SK-N-SH (cell line): ENCODE measurements at regions not wholly inside any gene's neighbourhood (a gene's known extent, or its start where the extent isn't known, plus 50 kb on each side); places are given as distances from the start of the nearest gene placed in this dataset.

ENCODE experiments used
- CTCF ChIA-PET: fragments of 300-600, 350-600 bp; formaldehyde crosslinking; extraction: SDS; loops from one replicate; lab custom pipeline; 2021; lab: Yijun Ruan, JAX
- POLR2A ChIA-PET: fragments of 350-600 bp; sonication (Branson Sonifier 250); formaldehyde crosslinking; extraction: SDS; loops from one replicate; lab custom pipeline; 2020; ENCODE audit warnings: antibody characterized with exemption, inconsistent platforms; lab: Yijun Ruan, JAX
- DNase-seq: peaks from one replicate; pipeline ENCODE4 v3.0.0; 2012
- H2AFZ ChIP-seq: fragments of 200-600 bp; sonication (generic); 2 replicates; pipeline ENCODE4 v1.8.1; 2016; ENCODE audit warnings: antibody characterized with exemption, mild to moderate bottlenecking, low read depth
- H3F3A ChIP-seq: fragments of 200-600 bp; sonication (generic); replicated peaks from 2 replicates; pipeline ENCODE3; 2016; ENCODE audit warnings: antibody characterized with exemption, mild to moderate bottlenecking; ENCODE audit not compliant: insufficient read depth
- H3K27ac ChIP-seq, 2 experiments: fragments of 200-500 bp in 1 of 2; fragments of 200-600 bp in 1 of 2; sonication (Bioruptor generic) in 1 of 2; sonication (generic), shearing (Covaris generic) in 1 of 2; 2 replicates each; pipeline versions ENCODE4 v1.5.1 to v1.6.1; 2014 to 2016; ENCODE audit warnings: low read depth in 2 of 2, inconsistent platforms in 1 of 2, low read length in 1 of 2, mild to moderate bottlenecking in 1 of 2, mixed read lengths in 1 of 2
- H3K27me3 ChIP-seq: fragments of 200-600 bp; sonication (generic), shearing (Covaris generic); 2 replicates; pipeline ENCODE4 v1.6.1; 2016; ENCODE audit warnings: mixed run types; ENCODE audit not compliant: insufficient read depth
- H3K36me3 ChIP-seq, 2 experiments: fragments of 200-500 bp in 1 of 2; fragments of 200-600 bp in 1 of 2; sonication (Bioruptor generic) in 1 of 2; sonication (generic) in 1 of 2; replicated peaks in 1 of 2; 2 replicates each; pipeline versions ENCODE3 to v1.5.1; 2014 to 2016; ENCODE audit warnings: low read length in 1 of 2, mild to moderate bottlenecking in 1 of 2; ENCODE audit not compliant: insufficient read depth in 2 of 2, control insufficient read depth in 1 of 2
- H3K4me1 ChIP-seq, 2 experiments: fragments of 200-500 bp in 1 of 2; fragments of 200-600 bp in 1 of 2; sonication (Bioruptor generic) in 1 of 2; sonication (generic), shearing (Covaris generic) in 1 of 2; 2 replicates each; pipeline versions ENCODE4 v1.5.1 to v1.6.1; 2014 to 2016; ENCODE audit warnings: low read depth in 1 of 2, low read length in 1 of 2, mixed run types in 1 of 2; ENCODE audit not compliant: insufficient read depth in 2 of 2, control insufficient read depth in 1 of 2
- H3K4me2 ChIP-seq: fragments of 200-600 bp; sonication (generic), shearing (Covaris generic); 2 replicates; pipeline ENCODE4 v1.6.1; 2017; ENCODE audit warnings: mixed run types
- H3K4me3 ChIP-seq, 2 experiments: fragments of 200-500 bp in 1 of 2; fragments of 200-600 bp in 1 of 2; sonication (Bioruptor generic) in 1 of 2; sonication (generic), shearing (Covaris generic) in 1 of 2; 2 replicates each; pipeline versions ENCODE4 v1.5.1 to v1.8.1; 2014 to 2016; ENCODE audit warnings: low read depth in 2 of 2, inconsistent platforms in 1 of 2, low read length in 1 of 2, mild to moderate bottlenecking in 1 of 2, mixed read lengths in 1 of 2, moderate library complexity in 1 of 2
- H3K79me2 ChIP-seq: fragments of 200-600 bp; sonication (generic); 2 replicates; pipeline ENCODE4 v1.8.1; 2017; ENCODE audit warnings: mild to moderate bottlenecking; ENCODE audit not compliant: insufficient read depth
- H3K9ac ChIP-seq: fragments of 200-600 bp; sonication (generic); 2 replicates; pipeline ENCODE4 v1.6.1; 2017; ENCODE audit warnings: mixed run types
- H3K9me2 ChIP-seq: fragments of 200-600 bp; sonication (generic); 2 replicates; pipeline ENCODE4 v1.6.1; 2017; ENCODE audit warnings: mixed run types
- H3K9me3 ChIP-seq: fragments of 200-600 bp; sonication (generic); 2 replicates; pipeline ENCODE4 v1.6.1; 2017; ENCODE audit warnings: mixed run types, mild to moderate bottlenecking, moderate library complexity
- H4K20me1 ChIP-seq: fragments of 200-600 bp; sonication (generic); 2 replicates; pipeline ENCODE4 v1.6.1; 2017; ENCODE audit warnings: mild to moderate bottlenecking, mixed run types; ENCODE audit not compliant: insufficient read depth
- ELF1 ChIP-seq: IDR thresholded peaks from 2 replicates; pipeline ENCODE4 v1.4.0; 2012
- FOSL2 ChIP-seq: IDR thresholded peaks from 2 replicates; pipeline ENCODE4 v1.4.0; 2012; ENCODE audit warnings: low read depth, mild to moderate bottlenecking, moderate library complexity, borderline replicate concordance
- FOXM1 ChIP-seq: IDR thresholded peaks from 2 replicates; pipeline ENCODE4 v1.4.0; 2012; ENCODE audit warnings: low read depth, mild to moderate bottlenecking
- GABPA ChIP-seq: IDR thresholded peaks from 2 replicates; pipeline ENCODE4 v1.4.0; 2012; ENCODE audit warnings: low read depth, mild to moderate bottlenecking
- POLR2AphosphoS5 ChIP-seq: IDR thresholded peaks from 2 replicates; pipeline ENCODE4 v1.6.1; 2012; ENCODE audit warnings: low read depth, low read length
- RXRA ChIP-seq: IDR thresholded peaks from 2 replicates; pipeline ENCODE4 v1.4.0; 2012; ENCODE audit warnings: low read depth, mild to moderate bottlenecking, borderline replicate concordance
- TEAD4 ChIP-seq: IDR thresholded peaks from 2 replicates; pipeline ENCODE4 v1.4.0; 2012; ENCODE audit warnings: mild to moderate bottlenecking, borderline replicate concordance; ENCODE audit not compliant: insufficient read depth
- WGBS: methylation state at CpG from one replicate; pipeline ENCODE4 v1.1.6; 2017; ENCODE audit warnings: low lambda C conversion rate; 5-methylcytosine and 5-hydroxymethylcytosine counted together
- TF ChIP-seq, protein P1 (sequence below): IDR thresholded peaks from 2 replicates; pipeline ENCODE4 v1.4.0; 2012; ENCODE audit warnings: low read depth
- TF ChIP-seq, protein P2 (sequence below): IDR thresholded peaks from 2 replicates; pipeline ENCODE4 v1.6.1; 2012; ENCODE audit warnings: mild to moderate bottlenecking, low read depth, low read length, moderate library complexity

DNA sequence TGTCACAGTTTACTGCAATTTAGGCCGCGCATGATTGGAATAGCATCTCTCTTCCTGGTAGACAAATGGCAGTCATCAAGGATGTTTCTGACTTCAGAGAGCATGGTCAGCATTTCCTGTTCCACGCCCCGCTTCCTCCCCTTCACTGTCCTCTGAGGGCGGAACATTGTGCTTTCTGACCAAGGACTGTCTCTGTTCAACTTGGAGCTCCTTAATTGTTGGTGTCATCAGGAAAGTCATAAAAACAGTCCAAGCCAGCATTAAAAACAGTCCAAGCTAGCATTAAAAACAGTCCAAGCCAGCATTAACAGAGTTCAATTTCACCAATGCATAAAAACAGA lies 301.3 kb upstream of the IRX4 start:
- ChIA-PET CTCF (no interaction called here), POLR2A (no interaction called here)
- no peak for DNase-seq
- H3K4me3 ChIP-seq = no peak overlapping the region
- H3K9ac ChIP-seq = no peak overlapping the region
- H3K36me3 ChIP-seq = no peaks in the 10 kb centered on the region
- no peak overlapping the region for H2AFZ ChIP-seq
- no peaks in the 10 kb centered on the region for H3K9me3 ChIP-seq
- no peak for TF ChIP-seq TEAD4
- TF ChIP-seq POLR2AphosphoS5 = no peak
- H3K9me2 ChIP-seq = no peaks in the 10 kb centered on the region
- 9% methylated on average over 5 of the region's 5 CpGs for WGBS
- H3K27me3 ChIP-seq = peaks cover 70% of the 10 kb centered on the region
- no peaks in the 10 kb centered on the region for H4K20me1 ChIP-seq
- H3K27ac ChIP-seq = no peak overlapping the region
- no peaks in the 10 kb centered on the region for H3F3A ChIP-seq
- no peaks in the 10 kb centered on the region for H3K79me2 ChIP-seq
- no peak overlapping the region for H3K4me2 ChIP-seq
- no peaks in the 10 kb centered on the region for H3K4me1 ChIP-seq

DNA sequence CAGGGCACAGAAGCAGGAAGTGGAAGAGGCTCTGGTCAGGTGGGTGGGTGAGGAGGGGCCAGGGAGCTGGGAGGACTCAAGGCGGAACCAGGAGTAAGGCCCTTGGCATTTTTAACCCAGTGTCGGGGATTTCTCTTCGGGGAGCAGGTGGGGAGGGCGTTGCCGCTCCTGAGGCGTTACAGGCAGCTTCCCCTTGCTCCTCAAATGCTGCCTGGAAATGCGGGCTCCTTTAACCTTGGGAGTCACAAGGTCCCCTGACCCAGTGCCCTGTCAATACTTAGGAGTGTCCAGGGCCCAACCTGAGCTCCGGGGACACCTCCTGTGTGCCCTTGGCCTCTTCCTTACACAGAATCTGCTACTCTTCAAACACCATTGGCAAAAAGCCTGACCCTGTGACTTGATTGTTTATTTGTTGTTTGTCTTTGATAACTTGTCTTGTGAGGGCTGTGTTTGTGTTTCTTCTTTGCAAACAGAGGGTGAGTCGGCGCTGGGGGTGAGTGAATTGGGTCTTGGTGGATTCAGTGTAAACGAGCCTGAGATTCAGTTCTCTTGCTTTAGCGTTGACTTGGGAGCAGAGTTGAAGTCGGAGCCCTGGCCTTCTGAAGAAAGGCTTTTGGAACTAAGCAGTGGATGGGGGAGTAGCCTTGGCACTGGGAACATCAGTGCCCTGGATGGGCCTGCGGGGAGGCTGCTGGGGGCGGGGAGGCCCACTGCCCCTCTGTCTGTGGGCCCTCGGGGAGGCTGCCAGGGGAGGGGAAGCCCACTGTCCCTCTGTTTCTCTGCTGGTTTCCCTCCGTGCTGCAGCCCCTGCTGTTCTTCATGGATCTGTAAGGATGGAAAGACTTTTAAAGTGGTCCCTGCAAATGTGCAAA lies 300.7 kb upstream of the IRX4 start:
- H3F3A ChIP-seq = no peaks in the 10 kb centered on the region
- no peaks in the 10 kb centered on the region for H3K9me2 ChIP-seq
- no peaks in the 10 kb centered on the region for H3K4me1 ChIP-seq
- WGBS = 4% methylated on average over 16 of the region's 17 CpGs
- no peak overlapping the region for H3K27ac ChIP-seq
- no peaks in the 10 kb centered on the region for H3K79me2 ChIP-seq
- no peak overlapping the region for H3K4me3 ChIP-seq
- H2AFZ ChIP-seq = no peak overlapping the region
- POLR2A ChIA-PET = no interaction called here
- no peaks in the 10 kb centered on the region for H3K9me3 ChIP-seq
- no peaks in the 10 kb centered on the region for H4K20me1 ChIP-seq
- H3K4me2 ChIP-seq = no peak overlapping the region
- no peaks in the 10 kb centered on the region for H3K36me3 ChIP-seq
- H3K9ac ChIP-seq = no peak overlapping the region
- CTCF ChIA-PET = no interaction called here
- peaks cover 75% of the 10 kb centered on the region for H3K27me3 ChIP-seq
- no peak for TF ChIP-seq FOSL2
- TF ChIP-seq FOXM1 = no peak
- TF ChIP-seq, protein P1, sequence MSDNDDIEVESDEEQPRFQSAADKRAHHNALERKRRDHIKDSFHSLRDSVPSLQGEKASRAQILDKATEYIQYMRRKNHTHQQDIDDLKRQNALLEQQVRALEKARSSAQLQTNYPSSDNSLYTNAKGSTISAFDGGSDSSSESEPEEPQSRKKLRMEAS = no peak
- no peak for TF ChIP-seq RXRA
- TF ChIP-seq ELF1 = no peak
- TF ChIP-seq, protein P2, sequence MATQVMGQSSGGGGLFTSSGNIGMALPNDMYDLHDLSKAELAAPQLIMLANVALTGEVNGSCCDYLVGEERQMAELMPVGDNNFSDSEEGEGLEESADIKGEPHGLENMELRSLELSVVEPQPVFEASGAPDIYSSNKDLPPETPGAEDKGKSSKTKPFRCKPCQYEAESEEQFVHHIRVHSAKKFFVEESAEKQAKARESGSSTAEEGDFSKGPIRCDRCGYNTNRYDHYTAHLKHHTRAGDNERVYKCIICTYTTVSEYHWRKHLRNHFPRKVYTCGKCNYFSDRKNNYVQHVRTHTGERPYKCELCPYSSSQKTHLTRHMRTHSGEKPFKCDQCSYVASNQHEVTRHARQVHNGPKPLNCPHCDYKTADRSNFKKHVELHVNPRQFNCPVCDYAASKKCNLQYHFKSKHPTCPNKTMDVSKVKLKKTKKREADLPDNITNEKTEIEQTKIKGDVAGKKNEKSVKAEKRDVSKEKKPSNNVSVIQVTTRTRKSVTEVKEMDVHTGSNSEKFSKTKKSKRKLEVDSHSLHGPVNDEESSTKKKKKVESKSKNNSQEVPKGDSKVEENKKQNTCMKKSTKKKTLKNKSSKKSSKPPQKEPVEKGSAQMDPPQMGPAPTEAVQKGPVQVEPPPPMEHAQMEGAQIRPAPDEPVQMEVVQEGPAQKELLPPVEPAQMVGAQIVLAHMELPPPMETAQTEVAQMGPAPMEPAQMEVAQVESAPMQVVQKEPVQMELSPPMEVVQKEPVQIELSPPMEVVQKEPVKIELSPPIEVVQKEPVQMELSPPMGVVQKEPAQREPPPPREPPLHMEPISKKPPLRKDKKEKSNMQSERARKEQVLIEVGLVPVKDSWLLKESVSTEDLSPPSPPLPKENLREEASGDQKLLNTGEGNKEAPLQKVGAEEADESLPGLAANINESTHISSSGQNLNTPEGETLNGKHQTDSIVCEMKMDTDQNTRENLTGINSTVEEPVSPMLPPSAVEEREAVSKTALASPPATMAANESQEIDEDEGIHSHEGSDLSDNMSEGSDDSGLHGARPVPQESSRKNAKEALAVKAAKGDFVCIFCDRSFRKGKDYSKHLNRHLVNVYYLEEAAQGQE = no peak
- no peak for TF ChIP-seq GABPA
- DNase-seq = no peak
